ENCODE measurements at regions not wholly inside any gene's neighbourhood (a gene's known extent, or its start where the extent isn't known, plus 50 kb on each side); places are given as distances from the start of the nearest gene placed in this dataset.

DNA sequence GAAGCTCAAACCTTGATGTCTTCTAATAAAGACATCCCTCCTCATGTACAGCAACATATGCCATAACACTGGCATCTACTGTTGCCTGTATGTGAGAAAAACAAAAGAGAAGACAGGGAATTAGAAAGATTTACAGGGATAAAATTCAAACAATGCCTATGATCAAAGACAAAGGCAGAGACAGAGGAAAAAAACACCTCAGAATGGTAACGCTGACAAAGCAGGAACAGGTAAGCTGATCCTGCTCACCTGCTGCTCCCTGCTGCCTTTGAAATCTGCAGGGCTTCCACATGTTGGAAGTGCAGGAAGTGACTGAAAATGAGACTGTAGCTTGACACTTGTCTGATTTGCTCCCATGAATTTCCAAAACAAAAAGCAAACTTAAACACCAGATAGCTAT is 90.2 kb upstream of the DNAJC10 start:
- 43% methylated on average over 1 of the region's 1 CpG for WGBS
- Histone ChIP-seq H3K27me3 (ENCODE audit: control insufficient read depth in 4 of 4, insufficient read depth in 4 of 4, low read length in 3 of 4) (no peaks in the 10 kb centered on the region), H3K4me3 (ENCODE audit: low read depth in 1 of 3, low read length in 3 of 3) (no peak overlapping the region), H3K4me1 (ENCODE audit: control insufficient read depth in 4 of 4, insufficient read depth in 4 of 4, low read length in 3 of 4) (no peaks in the 10 kb centered on the region), H3K9me3 (ENCODE audit: control insufficient read depth in 4 of 4, low read length in 3 of 4) (no peaks in the 10 kb centered on the region), H3K9ac (ENCODE audit: low read depth in 1 of 2, low read length in 2 of 2) (no peak overlapping the region), H3K27ac (ENCODE audit: low read depth in 1 of 2, low read length in 2 of 2) (no peak overlapping the region), H3K36me3 (ENCODE audit: control insufficient read depth in 4 of 4, insufficient read depth in 3 of 4, low read depth in 1 of 4, low read length in 3 of 4) (no peaks in the 10 kb centered on the region)
- TF ChIP-seq, protein P1, sequence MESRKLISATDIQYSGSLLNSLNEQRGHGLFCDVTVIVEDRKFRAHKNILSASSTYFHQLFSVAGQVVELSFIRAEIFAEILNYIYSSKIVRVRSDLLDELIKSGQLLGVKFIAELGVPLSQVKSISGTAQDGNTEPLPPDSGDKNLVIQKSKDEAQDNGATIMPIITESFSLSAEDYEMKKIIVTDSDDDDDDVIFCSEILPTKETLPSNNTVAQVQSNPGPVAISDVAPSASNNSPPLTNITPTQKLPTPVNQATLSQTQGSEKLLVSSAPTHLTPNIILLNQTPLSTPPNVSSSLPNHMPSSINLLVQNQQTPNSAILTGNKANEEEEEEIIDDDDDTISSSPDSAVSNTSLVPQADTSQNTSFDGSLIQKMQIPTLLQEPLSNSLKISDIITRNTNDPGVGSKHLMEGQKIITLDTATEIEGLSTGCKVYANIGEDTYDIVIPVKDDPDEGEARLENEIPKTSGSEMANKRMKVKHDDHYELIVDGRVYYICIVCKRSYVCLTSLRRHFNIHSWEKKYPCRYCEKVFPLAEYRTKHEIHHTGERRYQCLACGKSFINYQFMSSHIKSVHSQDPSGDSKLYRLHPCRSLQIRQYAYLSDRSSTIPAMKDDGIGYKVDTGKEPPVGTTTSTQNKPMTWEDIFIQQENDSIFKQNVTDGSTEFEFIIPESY (IDR thresholded peaks at IDR 0.05), result no peak
- TF ChIP-seq, protein P2, sequence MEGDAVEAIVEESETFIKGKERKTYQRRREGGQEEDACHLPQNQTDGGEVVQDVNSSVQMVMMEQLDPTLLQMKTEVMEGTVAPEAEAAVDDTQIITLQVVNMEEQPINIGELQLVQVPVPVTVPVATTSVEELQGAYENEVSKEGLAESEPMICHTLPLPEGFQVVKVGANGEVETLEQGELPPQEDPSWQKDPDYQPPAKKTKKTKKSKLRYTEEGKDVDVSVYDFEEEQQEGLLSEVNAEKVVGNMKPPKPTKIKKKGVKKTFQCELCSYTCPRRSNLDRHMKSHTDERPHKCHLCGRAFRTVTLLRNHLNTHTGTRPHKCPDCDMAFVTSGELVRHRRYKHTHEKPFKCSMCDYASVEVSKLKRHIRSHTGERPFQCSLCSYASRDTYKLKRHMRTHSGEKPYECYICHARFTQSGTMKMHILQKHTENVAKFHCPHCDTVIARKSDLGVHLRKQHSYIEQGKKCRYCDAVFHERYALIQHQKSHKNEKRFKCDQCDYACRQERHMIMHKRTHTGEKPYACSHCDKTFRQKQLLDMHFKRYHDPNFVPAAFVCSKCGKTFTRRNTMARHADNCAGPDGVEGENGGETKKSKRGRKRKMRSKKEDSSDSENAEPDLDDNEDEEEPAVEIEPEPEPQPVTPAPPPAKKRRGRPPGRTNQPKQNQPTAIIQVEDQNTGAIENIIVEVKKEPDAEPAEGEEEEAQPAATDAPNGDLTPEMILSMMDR (IDR thresholded peaks at IDR 0.05; ENCODE audit: low read depth, low read length, missing input control), result no peak
- TF ChIP-seq YY1 (IDR thresholded peaks at IDR 0.05) (no peak), HNF4A (conservative IDR thresholded peaks at IDR 0.05) (no peak), TAF1 (conservative IDR thresholded peaks at IDR 0.05) (no peak), HNF4G (IDR thresholded peaks at IDR 0.05) (no peak), EGR1 (IDR thresholded peaks at IDR 0.05; ENCODE audit: low read depth in 2 of 2) (no peak), JUND (IDR thresholded peaks at IDR 0.05) (no peak), RAD21 (IDR thresholded peaks at IDR 0.05) (no peak), GABPA (IDR thresholded peaks at IDR 0.05 in 1 of 2, conservative IDR thresholded peaks at IDR 0.05 in 1 of 2) (no peak), SP1 (IDR thresholded peaks at IDR 0.05) (no peak), RXRA (IDR thresholded peaks at IDR 0.05) (no peak), NR2F2 (IDR thresholded peaks at IDR 0.05) (no peak), FOXA1 (IDR thresholded peaks at IDR 0.05) (no peak)
- TF ChIP-seq, protein P3, sequence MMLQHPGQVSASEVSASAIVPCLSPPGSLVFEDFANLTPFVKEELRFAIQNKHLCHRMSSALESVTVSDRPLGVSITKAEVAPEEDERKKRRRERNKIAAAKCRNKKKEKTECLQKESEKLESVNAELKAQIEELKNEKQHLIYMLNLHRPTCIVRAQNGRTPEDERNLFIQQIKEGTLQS (IDR thresholded peaks at IDR 0.05), result no peak
- TF ChIP-seq, protein P4, sequence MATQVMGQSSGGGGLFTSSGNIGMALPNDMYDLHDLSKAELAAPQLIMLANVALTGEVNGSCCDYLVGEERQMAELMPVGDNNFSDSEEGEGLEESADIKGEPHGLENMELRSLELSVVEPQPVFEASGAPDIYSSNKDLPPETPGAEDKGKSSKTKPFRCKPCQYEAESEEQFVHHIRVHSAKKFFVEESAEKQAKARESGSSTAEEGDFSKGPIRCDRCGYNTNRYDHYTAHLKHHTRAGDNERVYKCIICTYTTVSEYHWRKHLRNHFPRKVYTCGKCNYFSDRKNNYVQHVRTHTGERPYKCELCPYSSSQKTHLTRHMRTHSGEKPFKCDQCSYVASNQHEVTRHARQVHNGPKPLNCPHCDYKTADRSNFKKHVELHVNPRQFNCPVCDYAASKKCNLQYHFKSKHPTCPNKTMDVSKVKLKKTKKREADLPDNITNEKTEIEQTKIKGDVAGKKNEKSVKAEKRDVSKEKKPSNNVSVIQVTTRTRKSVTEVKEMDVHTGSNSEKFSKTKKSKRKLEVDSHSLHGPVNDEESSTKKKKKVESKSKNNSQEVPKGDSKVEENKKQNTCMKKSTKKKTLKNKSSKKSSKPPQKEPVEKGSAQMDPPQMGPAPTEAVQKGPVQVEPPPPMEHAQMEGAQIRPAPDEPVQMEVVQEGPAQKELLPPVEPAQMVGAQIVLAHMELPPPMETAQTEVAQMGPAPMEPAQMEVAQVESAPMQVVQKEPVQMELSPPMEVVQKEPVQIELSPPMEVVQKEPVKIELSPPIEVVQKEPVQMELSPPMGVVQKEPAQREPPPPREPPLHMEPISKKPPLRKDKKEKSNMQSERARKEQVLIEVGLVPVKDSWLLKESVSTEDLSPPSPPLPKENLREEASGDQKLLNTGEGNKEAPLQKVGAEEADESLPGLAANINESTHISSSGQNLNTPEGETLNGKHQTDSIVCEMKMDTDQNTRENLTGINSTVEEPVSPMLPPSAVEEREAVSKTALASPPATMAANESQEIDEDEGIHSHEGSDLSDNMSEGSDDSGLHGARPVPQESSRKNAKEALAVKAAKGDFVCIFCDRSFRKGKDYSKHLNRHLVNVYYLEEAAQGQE (IDR thresholded peaks at IDR 0.05), result no peak
- DNase-seq (ENCODE audit: low spot score), result no peak

DNA sequence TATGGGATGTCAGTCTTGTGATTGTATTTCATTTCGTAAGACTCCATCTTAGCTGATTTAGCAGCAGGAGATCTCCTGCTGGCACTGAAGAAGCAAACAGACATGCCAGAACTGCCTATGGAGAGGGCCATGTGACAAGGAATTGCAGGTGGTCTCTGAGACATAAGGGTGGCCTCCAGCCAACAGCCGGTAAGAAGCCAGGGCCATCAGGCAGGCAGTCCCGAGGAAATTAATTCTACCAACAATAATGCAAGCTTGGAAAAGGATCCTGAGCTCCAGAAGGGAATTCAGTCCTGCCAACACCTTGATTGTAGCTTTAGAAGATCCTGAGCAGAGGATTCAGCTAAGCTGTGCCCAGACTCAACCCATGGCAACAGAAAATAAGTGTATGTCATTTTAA is 87.1 kb upstream of the DNAJC10 start:
- no peaks in the 10 kb centered on the region for H3K9me3 ChIP-seq (ENCODE audit: control insufficient read depth in 4 of 4, low read length in 3 of 4)
- H3K4me3 ChIP-seq (ENCODE audit: low read depth in 1 of 3, low read length in 3 of 3), result no peak overlapping the region
- H3K27me3 ChIP-seq (ENCODE audit: control insufficient read depth in 4 of 4, insufficient read depth in 4 of 4, low read length in 3 of 4), result no peaks in the 10 kb centered on the region
- DNase-seq (ENCODE audit: low spot score), result no peak
- H3K36me3 ChIP-seq (ENCODE audit: control insufficient read depth in 4 of 4, insufficient read depth in 3 of 4, low read depth in 1 of 4, low read length in 3 of 4), result no peaks in the 10 kb centered on the region
- H3K27ac ChIP-seq (ENCODE audit: low read depth in 1 of 2, low read length in 2 of 2), result no peak overlapping the region
- no peaks in the 10 kb centered on the region for H3K4me1 ChIP-seq (ENCODE audit: control insufficient read depth in 4 of 4, insufficient read depth in 4 of 4, low read length in 3 of 4)
- H3K9ac ChIP-seq (ENCODE audit: low read depth in 1 of 2, low read length in 2 of 2), result no peak overlapping the region
- WGBS, result 85% methylated on average over 3 of the region's 3 CpGs
- no peak for TF ChIP-seq FOXA1 (IDR thresholded peaks at IDR 0.05)
- TF ChIP-seq RXRA (IDR thresholded peaks at IDR 0.05), result no peak
- TF ChIP-seq JUND (IDR thresholded peaks at IDR 0.05), result no peak
- no peak for TF ChIP-seq NR2F2 (IDR thresholded peaks at IDR 0.05)
- TF ChIP-seq GABPA (IDR thresholded peaks at IDR 0.05 in 1 of 2, conservative IDR thresholded peaks at IDR 0.05 in 1 of 2), result no peak
- no peak for TF ChIP-seq HNF4A (conservative IDR thresholded peaks at IDR 0.05)
- TF ChIP-seq, protein P3 (IDR thresholded peaks at IDR 0.05), result no peak
- TF ChIP-seq, protein P4 (IDR thresholded peaks at IDR 0.05), result no peak
- TF ChIP-seq, protein P2 (IDR thresholded peaks at IDR 0.05; ENCODE audit: low read depth, low read length, missing input control), result no peak
- no peak for TF ChIP-seq TAF1 (conservative IDR thresholded peaks at IDR 0.05)
- TF ChIP-seq, protein P5, sequence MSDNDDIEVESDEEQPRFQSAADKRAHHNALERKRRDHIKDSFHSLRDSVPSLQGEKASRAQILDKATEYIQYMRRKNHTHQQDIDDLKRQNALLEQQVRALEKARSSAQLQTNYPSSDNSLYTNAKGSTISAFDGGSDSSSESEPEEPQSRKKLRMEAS (IDR thresholded peaks at IDR 0.05), result no peak
- TF ChIP-seq HNF4G (IDR thresholded peaks at IDR 0.05), result no peak
- no peak for TF ChIP-seq SP1 (IDR thresholded peaks at IDR 0.05)
- TF ChIP-seq EGR1 (IDR thresholded peaks at IDR 0.05; ENCODE audit: low read depth in 2 of 2), result no peak
